HepG2 (cell line): ENCODE measurements at regions not wholly inside any gene's neighbourhood (a gene's known extent, or its start where the extent isn't known, plus 50 kb on each side); places are given as distances from the start of the nearest gene placed in this dataset.

Experiments
- ARNT2 ChIP-seq: sonication (generic); formaldehyde crosslinking; IDR thresholded peaks from 2 replicates; pipeline ENCODE4 v1.8.0; 2022; ENCODE audit warnings: mild to moderate bottlenecking, low read depth, missing genetic modification reagents, moderate library complexity
- EP300 ChIP-seq, 3 experiments: sonication (generic) in 1 of 3; formaldehyde crosslinking in 1 of 3; IDR thresholded peaks; 2 replicates each; pipeline versions ENCODE4 v1.5.1 to v1.6.1; 2011 to 2020; ENCODE audit warnings: low read depth in 2 of 3, low read length in 2 of 3, borderline replicate concordance in 1 of 3, improper control_type of control experiment in 1 of 3, mild to moderate bottlenecking in 1 of 3, missing genetic modification reagents in 1 of 3, moderate library complexity in 1 of 3
- FIP1L1 ChIP-seq: fragments of 200-400 bp; formaldehyde crosslinking; IDR thresholded peaks from 2 replicates; pipeline ENCODE4 v1.6.1; 2018; ENCODE audit warnings: low read depth, mild to moderate bottlenecking, low read length, moderate library complexity, borderline replicate concordance; ENCODE audit not compliant: insufficient read depth
- KLF6 ChIP-seq: IDR thresholded peaks from 2 replicates; pipeline ENCODE4 v1.8.0; 2016; ENCODE audit warnings: missing biosample characterization, missing genetic modification reagents
- MXD4 ChIP-seq: IDR thresholded peaks from 2 replicates; pipeline ENCODE4 v1.6.1; 2016; ENCODE audit warnings: mild to moderate bottlenecking, missing biosample characterization, missing genetic modification reagents
- NFYB ChIP-seq: sonication (generic); formaldehyde crosslinking; IDR thresholded peaks from 2 replicates; pipeline ENCODE4 v1.4.0; 2020; ENCODE audit warnings: missing genetic modification reagents
- NR2C2 ChIP-seq: sonication (generic); formaldehyde crosslinking; IDR thresholded peaks from 2 replicates; pipeline ENCODE4 v1.4.0; 2020; ENCODE audit warnings: missing genetic modification reagents, mild to moderate bottlenecking, moderate library complexity, borderline replicate concordance
- ZBTB1 ChIP-seq: sonication (generic); formaldehyde crosslinking; IDR thresholded peaks from 2 replicates; pipeline ENCODE4 v1.4.0; 2020; ENCODE audit warnings: missing genetic modification reagents, borderline replicate concordance
- ZBTB7B ChIP-seq: sonication (generic); formaldehyde crosslinking; IDR thresholded peaks from 2 replicates; pipeline ENCODE4 v1.4.0; 2020; ENCODE audit warnings: missing genetic modification reagents
- ZFP1 ChIP-seq: IDR thresholded peaks from 2 replicates; pipeline ENCODE4 v1.6.1; 2016
- ZNF484 ChIP-seq: sonication (generic); formaldehyde crosslinking; IDR thresholded peaks from 2 replicates; pipeline ENCODE4 v1.5.1; 2020; ENCODE audit warnings: mild to moderate bottlenecking, low read depth, missing genetic modification reagents, borderline replicate concordance
- TF ChIP-seq, protein P1 (sequence below): sonication (generic); formaldehyde crosslinking; IDR thresholded peaks from 2 replicates; pipeline ENCODE4 v1.4.0; 2020; ENCODE audit warnings: missing genetic modification reagents
- TF ChIP-seq, protein P2 (sequence below): sonication (generic); formaldehyde crosslinking; IDR thresholded peaks from 2 replicates; pipeline ENCODE4 v1.5.0; 2020; ENCODE audit warnings: mild to moderate bottlenecking, missing genetic modification reagents, moderate library complexity
- TF ChIP-seq, protein P3 (sequence below): sonication (generic); formaldehyde crosslinking; IDR thresholded peaks from 2 replicates; pipeline ENCODE4 v1.4.0; 2020; ENCODE audit warnings: missing genetic modification reagents, borderline replicate concordance
- TF ChIP-seq, protein P4 (sequence below): sonication (generic); formaldehyde crosslinking; IDR thresholded peaks from 2 replicates; pipeline ENCODE4 v1.5.1; 2020; ENCODE audit warnings: missing genetic modification reagents, mild to moderate bottlenecking, borderline replicate concordance
- TF ChIP-seq, protein P5 (sequence below): IDR thresholded peaks from 2 replicates; pipeline ENCODE4 v1.6.1; 2016; ENCODE audit warnings: low read depth
- TF ChIP-seq, protein P6 (sequence below): IDR thresholded peaks from 2 replicates; pipeline ENCODE4 v1.6.1; 2012; ENCODE audit warnings: inconsistent platforms

DNA sequence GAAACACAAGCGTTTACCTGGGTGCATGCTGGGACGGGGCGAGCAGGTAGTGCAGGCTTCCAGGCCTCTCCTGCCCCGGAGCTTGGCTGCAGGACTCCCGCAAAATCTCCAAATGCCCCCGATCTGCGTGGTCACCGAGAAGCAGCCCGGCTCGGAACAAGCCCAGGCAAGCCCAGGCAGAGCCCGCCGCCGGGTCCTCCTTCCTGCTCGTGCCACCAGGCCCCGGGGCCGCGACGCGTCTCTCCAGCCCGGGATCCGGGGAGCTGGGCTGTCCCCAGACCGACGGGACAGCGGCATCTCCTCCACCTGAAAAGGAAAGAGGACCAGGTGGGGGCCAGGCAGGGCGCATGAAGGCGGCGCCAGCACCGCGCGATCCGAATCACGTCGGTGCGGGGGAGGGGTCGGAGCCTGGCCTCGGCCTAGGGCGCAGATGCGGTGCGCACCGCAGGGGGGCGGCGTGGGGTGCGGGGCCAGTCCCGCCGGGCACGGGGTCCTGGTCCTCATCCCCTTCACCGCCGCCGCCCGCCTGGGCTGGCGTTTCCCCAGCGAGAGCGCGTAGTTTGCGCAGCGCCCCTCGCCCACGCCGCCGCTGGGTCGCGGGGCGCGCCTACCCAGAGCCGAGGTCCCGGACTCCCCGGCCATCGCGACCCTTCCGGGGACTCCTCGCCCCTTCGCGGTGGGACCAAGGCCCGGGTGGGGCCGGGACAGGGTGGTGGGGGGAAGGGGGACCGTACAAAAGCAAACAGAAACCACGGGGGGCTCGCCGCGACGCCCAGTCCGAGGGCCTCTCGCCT is 52.4 kb upstream of the H6PD start (continued):
- TF ChIP-seq ZBTB7B (peak; percentile 48; the same call in 1 of the 2 replicates), ZNF484 (CRISPR knock-in tag) (no peak), MXD4 (0 out of 2 replicates have a peak, but pooled peaks have one; percentile 57), ZBTB1 (CRISPR knock-in tag) (peak; percentile 75; the same call in 1 of the 2 replicates), ARNT2 (CRISPR knock-in tag) (peak; percentile 60), EP300 (IDR thresholded peaks at IDR 0.05; ENCODE audit: low read depth in 2 of 2, low read length in 2 of 2) (no peak), EP300 (CRISPR knock-in tag; IDR thresholded peaks at IDR 0.05; ENCODE audit: borderline replicate concordance) (peak; percentile 41; the same call in 1 of the 2 replicates), FIP1L1 (0 out of 2 replicates have a peak, but pooled peaks have one; percentile 42), NFYB (CRISPR knock-in tag) (no peak), NR2C2 (CRISPR knock-in tag) (no peak), ZFP1 (CRISPR knock-in tag) (no peak), KLF6 (0 out of 2 replicates have a peak, but pooled peaks have one; percentile 27)
- TF ChIP-seq, protein P1, sequence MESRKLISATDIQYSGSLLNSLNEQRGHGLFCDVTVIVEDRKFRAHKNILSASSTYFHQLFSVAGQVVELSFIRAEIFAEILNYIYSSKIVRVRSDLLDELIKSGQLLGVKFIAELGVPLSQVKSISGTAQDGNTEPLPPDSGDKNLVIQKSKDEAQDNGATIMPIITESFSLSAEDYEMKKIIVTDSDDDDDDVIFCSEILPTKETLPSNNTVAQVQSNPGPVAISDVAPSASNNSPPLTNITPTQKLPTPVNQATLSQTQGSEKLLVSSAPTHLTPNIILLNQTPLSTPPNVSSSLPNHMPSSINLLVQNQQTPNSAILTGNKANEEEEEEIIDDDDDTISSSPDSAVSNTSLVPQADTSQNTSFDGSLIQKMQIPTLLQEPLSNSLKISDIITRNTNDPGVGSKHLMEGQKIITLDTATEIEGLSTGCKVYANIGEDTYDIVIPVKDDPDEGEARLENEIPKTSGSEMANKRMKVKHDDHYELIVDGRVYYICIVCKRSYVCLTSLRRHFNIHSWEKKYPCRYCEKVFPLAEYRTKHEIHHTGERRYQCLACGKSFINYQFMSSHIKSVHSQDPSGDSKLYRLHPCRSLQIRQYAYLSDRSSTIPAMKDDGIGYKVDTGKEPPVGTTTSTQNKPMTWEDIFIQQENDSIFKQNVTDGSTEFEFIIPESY (CRISPR knock-in tag): peak; percentile 42; the same call in 1 of the 2 replicates
- TF ChIP-seq, protein P2, sequence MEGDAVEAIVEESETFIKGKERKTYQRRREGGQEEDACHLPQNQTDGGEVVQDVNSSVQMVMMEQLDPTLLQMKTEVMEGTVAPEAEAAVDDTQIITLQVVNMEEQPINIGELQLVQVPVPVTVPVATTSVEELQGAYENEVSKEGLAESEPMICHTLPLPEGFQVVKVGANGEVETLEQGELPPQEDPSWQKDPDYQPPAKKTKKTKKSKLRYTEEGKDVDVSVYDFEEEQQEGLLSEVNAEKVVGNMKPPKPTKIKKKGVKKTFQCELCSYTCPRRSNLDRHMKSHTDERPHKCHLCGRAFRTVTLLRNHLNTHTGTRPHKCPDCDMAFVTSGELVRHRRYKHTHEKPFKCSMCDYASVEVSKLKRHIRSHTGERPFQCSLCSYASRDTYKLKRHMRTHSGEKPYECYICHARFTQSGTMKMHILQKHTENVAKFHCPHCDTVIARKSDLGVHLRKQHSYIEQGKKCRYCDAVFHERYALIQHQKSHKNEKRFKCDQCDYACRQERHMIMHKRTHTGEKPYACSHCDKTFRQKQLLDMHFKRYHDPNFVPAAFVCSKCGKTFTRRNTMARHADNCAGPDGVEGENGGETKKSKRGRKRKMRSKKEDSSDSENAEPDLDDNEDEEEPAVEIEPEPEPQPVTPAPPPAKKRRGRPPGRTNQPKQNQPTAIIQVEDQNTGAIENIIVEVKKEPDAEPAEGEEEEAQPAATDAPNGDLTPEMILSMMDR (CRISPR knock-in tag): peak; percentile 77
- TF ChIP-seq, protein P3, sequence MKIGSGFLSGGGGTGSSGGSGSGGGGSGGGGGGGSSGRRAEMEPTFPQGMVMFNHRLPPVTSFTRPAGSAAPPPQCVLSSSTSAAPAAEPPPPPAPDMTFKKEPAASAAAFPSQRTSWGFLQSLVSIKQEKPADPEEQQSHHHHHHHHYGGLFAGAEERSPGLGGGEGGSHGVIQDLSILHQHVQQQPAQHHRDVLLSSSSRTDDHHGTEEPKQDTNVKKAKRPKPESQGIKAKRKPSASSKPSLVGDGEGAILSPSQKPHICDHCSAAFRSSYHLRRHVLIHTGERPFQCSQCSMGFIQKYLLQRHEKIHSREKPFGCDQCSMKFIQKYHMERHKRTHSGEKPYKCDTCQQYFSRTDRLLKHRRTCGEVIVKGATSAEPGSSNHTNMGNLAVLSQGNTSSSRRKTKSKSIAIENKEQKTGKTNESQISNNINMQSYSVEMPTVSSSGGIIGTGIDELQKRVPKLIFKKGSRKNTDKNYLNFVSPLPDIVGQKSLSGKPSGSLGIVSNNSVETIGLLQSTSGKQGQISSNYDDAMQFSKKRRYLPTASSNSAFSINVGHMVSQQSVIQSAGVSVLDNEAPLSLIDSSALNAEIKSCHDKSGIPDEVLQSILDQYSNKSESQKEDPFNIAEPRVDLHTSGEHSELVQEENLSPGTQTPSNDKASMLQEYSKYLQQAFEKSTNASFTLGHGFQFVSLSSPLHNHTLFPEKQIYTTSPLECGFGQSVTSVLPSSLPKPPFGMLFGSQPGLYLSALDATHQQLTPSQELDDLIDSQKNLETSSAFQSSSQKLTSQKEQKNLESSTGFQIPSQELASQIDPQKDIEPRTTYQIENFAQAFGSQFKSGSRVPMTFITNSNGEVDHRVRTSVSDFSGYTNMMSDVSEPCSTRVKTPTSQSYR (CRISPR knock-in tag): peak; percentile 94
- TF ChIP-seq, protein P4, sequence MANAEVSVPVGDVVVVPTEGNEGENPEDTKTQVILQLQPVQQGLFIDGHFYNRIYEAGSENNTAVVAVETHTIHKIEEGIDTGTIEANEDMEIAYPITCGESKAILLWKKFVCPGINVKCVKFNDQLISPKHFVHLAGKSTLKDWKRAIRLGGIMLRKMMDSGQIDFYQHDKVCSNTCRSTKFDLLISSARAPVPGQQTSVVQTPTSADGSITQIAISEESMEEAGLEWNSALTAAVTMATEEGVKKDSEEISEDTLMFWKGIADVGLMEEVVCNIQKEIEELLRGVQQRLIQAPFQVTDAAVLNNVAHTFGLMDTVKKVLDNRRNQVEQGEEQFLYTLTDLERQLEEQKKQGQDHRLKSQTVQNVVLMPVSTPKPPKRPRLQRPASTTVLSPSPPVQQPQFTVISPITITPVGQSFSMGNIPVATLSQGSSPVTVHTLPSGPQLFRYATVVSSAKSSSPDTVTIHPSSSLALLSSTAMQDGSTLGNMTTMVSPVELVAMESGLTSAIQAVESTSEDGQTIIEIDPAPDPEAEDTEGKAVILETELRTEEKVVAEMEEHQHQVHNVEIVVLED (CRISPR knock-in tag): peak; percentile 60
- TF ChIP-seq, protein P5, sequence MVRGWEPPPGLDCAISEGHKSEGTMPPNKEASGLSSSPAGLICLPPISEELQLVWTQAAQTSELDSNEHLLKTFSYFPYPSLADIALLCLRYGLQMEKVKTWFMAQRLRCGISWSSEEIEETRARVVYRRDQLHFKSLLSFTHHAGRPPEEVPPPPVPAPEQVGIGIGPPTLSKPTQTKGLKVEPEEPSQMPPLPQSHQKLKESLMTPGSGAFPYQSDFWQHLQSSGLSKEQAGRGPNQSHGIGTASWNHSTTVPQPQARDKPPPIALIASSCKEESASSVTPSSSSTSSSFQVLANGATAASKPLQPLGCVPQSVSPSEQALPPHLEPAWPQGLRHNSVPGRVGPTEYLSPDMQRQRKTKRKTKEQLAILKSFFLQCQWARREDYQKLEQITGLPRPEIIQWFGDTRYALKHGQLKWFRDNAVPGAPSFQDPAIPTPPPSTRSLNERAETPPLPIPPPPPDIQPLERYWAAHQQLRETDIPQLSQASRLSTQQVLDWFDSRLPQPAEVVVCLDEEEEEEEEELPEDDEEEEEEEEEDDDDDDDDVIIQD (CRISPR knock-in tag): no peak
- TF ChIP-seq, protein P6, sequence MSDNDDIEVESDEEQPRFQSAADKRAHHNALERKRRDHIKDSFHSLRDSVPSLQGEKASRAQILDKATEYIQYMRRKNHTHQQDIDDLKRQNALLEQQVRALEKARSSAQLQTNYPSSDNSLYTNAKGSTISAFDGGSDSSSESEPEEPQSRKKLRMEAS: peak; percentile 63; the same call in 1 of the 2 replicates
